A673 (cell line): ENCODE measurements at regions not wholly inside any gene's neighbourhood (a gene's known extent, or its start where the extent isn't known, plus 50 kb on each side); places are given as distances from the start of the nearest gene placed in this dataset.

ENCODE experiments used
- BruUV-seq: library from RNA; stranded (reverse); fragments of 400-500 nt; replicated peaks from 2 replicates; lab custom pipeline; 2021; lab: Mats Ljungman, UMichigan
- CTCF ChIA-PET: fragments of 300-600 bp; sonication (Branson Sonifier 250); formaldehyde crosslinking; loops from one replicate; lab custom pipeline; 2022; ENCODE audit warnings: antibody characterized with exemption; lab: Charles Lee
- POLR2A ChIA-PET: fragments of 300-600 bp; sonication (Branson Sonifier 250); formaldehyde crosslinking; loops from one replicate; lab custom pipeline; 2022; ENCODE audit warnings: antibody characterized with exemption; ENCODE audit not compliant: low non-redundant PET; lab: Charles Lee
- DNase-seq: peaks from one replicate; pipeline ENCODE4 v3.0.0-alpha.2; 2015; ENCODE audit warnings: low spot score
- H3K27ac ChIP-seq: fragments of 200-600 bp; sonication (generic); 2 replicates; pipeline ENCODE4 v1.5.1; 2016; ENCODE audit warnings: mixed run types, low read depth, mild to moderate bottlenecking, mixed read lengths, antibody characterized with exemption, low read length; ENCODE audit not compliant: poor library complexity, severe bottlenecking
- H3K27me3 ChIP-seq: fragments of 200-600 bp; sonication (generic); replicated peaks from 2 replicates; pipeline ENCODE4 v1.6.1; 2017; ENCODE audit warnings: mixed run types, low read depth, mild to moderate bottlenecking, mixed read lengths, antibody characterized with exemption, low read length; ENCODE audit not compliant: insufficient read depth, poor library complexity
- H3K36me3 ChIP-seq: fragments of 200-600 bp; sonication (generic); 2 replicates; pipeline ENCODE4 v1.6.1; 2016; ENCODE audit warnings: mixed run types, mild to moderate bottlenecking, mixed read lengths, antibody characterized with exemption, low read length; ENCODE audit not compliant: insufficient read depth, poor library complexity, severe bottlenecking
- H3K4me1 ChIP-seq: fragments of 200-600 bp; sonication (generic); 2 replicates; pipeline ENCODE4 v1.6.1; 2017; ENCODE audit warnings: mixed run types, mild to moderate bottlenecking, mixed read lengths, antibody characterized with exemption, low read length; ENCODE audit not compliant: insufficient read depth, poor library complexity, severe bottlenecking
- H3K4me3 ChIP-seq: fragments of 200-600 bp; sonication (generic); 2 replicates; pipeline ENCODE4 v1.5.1; 2016; ENCODE audit warnings: low read depth, mixed run types, mild to moderate bottlenecking, mixed read lengths, low read length; ENCODE audit not compliant: poor library complexity, severe bottlenecking
- H3K9me3 ChIP-seq: fragments of 200-600 bp; sonication (generic); 2 replicates; pipeline ENCODE4 v1.6.1; 2016; ENCODE audit warnings: mixed run types, low read depth, mild to moderate bottlenecking, mixed read lengths, antibody characterized with exemption, low read length; ENCODE audit not compliant: poor library complexity, severe bottlenecking
- CTCF ChIP-seq: fragments of 300-800, 200-600 bp; sonication (generic); conservative IDR thresholded peaks from 2 replicates; pipeline ENCODE4 v1.5.1; 2017; ENCODE audit warnings: low read depth, mild to moderate bottlenecking, antibody characterized with exemption, low read length, moderate library complexity, mixed read lengths
- EZH2 ChIP-seq: fragments of 200-600 bp; sonication (generic); IDR thresholded peaks from 2 replicates; pipeline ENCODE4 v1.6.1; 2017; ENCODE audit warnings: borderline replicate concordance, low read depth, mild to moderate bottlenecking, mixed read lengths, antibody characterized with exemption, low read length; ENCODE audit not compliant: poor library complexity, severe bottlenecking
- intact Hi-C: fragments of 100-400 bp; cut with micrococcal nuclease; formaldehyde crosslinking; loops from one replicate; pipeline ENCODE4 v1.10.0; 2022; ENCODE audit not compliant: unreplicated experiment

GRCh38 chr15:92745845-92746271 is 90.3 kb upstream of the FAM174B start:
- Histone ChIP-seq H3K27me3 (peaks cover 5% of the 10 kb centered on the region), H3K36me3 (no peaks in the 10 kb centered on the region), H3K27ac (no peak overlapping the region), H3K4me1 (peaks cover 14% of the 10 kb centered on the region), H3K9me3 (no peaks in the 10 kb centered on the region), H3K4me3 (no peak overlapping the region)
- BruUV-seq, result no TSS peak
- no peak for TF ChIP-seq EZH2
- no peak for TF ChIP-seq CTCF
- CTCF ChIA-PET, result no interaction called here
- intact Hi-C loops, result no loop called here
- no peak for DNase-seq
- POLR2A ChIA-PET, result no interaction called here

GRCh38 chr15:92747047-92747446 is 91.5 kb upstream of the FAM174B start:
- no peak for TF ChIP-seq CTCF
- no peak for TF ChIP-seq EZH2
- POLR2A ChIA-PET, result no interaction called here

DNA sequence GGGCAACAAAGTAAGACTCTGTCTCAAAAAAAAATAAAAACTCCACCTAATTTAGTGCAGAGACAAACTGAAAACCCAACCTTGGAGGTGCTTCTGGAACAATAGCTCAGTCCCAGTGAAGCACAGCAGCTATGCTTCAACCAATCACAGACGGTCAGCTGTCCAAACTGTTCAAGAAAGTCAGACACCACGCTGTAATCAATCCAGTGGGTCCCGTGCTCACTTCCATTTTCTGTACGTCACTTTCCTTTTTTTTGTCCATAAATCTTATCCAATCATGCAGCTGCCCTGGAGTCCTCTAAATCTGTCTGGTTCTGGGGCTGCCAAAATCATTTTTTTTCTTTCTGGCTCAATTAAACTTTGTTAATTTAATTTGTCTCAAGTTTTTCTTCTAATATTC is 93.6 kb upstream of the FAM174B start:
- no peak for DNase-seq
- intact Hi-C loops, result no loop called here
- Histone ChIP-seq H3K4me3 (no peak overlapping the region), H3K27me3 (peaks cover 3% of the 10 kb centered on the region), H3K27ac (no peak overlapping the region), H3K4me1 (no peaks in the 10 kb centered on the region), H3K36me3 (no peaks in the 10 kb centered on the region), H3K9me3 (no peaks in the 10 kb centered on the region)
- POLR2A ChIA-PET, result interaction anchor here (0.6 kb wide), 1 partner anchor 219 kb away, joined by 3 read pairs; no protein-coding TSS in a partner anchor
- no TSS peak for BruUV-seq
- CTCF ChIA-PET, result no interaction called here
- no peak for TF ChIP-seq EZH2
- TF ChIP-seq CTCF, result no peak

More at GRCh38 chr15:92747047-92747446, 91.5 kb upstream of the FAM174B start:
- Histone ChIP-seq H3K9me3 (no peaks in the 10 kb centered on the region), H3K27ac (no peak overlapping the region), H3K4me3 (no peak overlapping the region), H3K36me3 (no peaks in the 10 kb centered on the region), H3K27me3 (peaks cover 3% of the 10 kb centered on the region), H3K4me1 (peaks cover 13% of the 10 kb centered on the region)
- CTCF ChIA-PET, result no interaction called here
- DNase-seq, result no peak
- BruUV-seq, result no TSS peak
- intact Hi-C loops, result no loop called here
